HCT116 (cell line): ENCODE measurements at regions not wholly inside any gene's neighbourhood (a gene's known extent, or its start where the extent isn't known, plus 50 kb on each side); places are given as distances from the start of the nearest gene placed in this dataset.

Source experiments
- CTCF ChIP-seq, 3 experiments: fragments of 200-600 bp in 1 of 3; sonication (generic) in 1 of 3; IDR thresholded peaks in 2 of 3; conservative IDR thresholded peaks in 1 of 3; 2 replicates each; pipeline ENCODE4 v1.5.1; 2012 to 2017; ENCODE audit warnings: low read depth in 2 of 3, low read length in 2 of 3, antibody characterized with exemption in 1 of 3, borderline replicate concordance in 1 of 3, control low read depth in 1 of 3, mild to moderate bottlenecking in 1 of 3, mixed read lengths in 1 of 3, mixed run types in 1 of 3, moderate library complexity in 1 of 3; ENCODE audit not compliant: insufficient read depth in 1 of 3
- EZH2phosphoT487 ChIP-seq: fragments of 200-600 bp; IDR thresholded peaks from 2 replicates; pipeline ENCODE4 v1.6.1; 2018; ENCODE audit warnings: antibody characterized with exemption, borderline replicate concordance
- JUND ChIP-seq: IDR thresholded peaks from 2 replicates; pipeline ENCODE4 v1.6.1; 2012
- POLR2A ChIP-seq: IDR thresholded peaks from 2 replicates; pipeline ENCODE4 v1.7.0; 2011; ENCODE audit warnings: borderline replicate concordance; ENCODE audit not compliant: insufficient read depth, insufficient read length; ENCODE audit errors: extremely low read depth
- TF ChIP-seq, protein P1 (sequence below): IDR thresholded peaks from 2 replicates; pipeline ENCODE4 v1.6.1; 2012; ENCODE audit warnings: low read depth
- TF ChIP-seq, protein P2 (sequence below): IDR thresholded peaks from 2 replicates; pipeline ENCODE4 v1.6.1; 2011; ENCODE audit warnings: mild to moderate bottlenecking, low read length, moderate library complexity; ENCODE audit not compliant: insufficient replicate concordance; ENCODE audit errors: extremely low read depth

DNA sequence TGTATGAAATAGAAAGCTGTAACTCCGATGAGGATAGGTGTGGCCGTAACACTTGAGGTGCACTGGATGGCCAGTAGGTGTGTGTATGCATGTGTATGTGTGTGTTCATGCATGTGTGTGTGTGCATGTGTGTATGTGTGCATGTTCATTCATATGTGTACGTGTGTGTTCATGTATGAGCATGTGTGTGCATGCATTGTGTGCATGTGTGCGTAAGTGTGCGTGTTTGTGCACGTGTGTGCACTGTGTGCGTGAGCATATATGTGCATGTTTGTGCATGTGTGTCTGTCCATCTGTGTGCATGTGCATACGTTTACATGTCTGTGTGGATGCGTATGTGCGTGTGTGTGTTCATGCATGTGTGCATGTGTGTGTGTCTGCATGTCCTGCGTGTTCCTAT, 145.5 kb downstream of the C16orf95 start:
- TF ChIP-seq CTCF (IDR thresholded peaks at IDR 0.05 in 2 of 3, conservative IDR thresholded peaks at IDR 0.05 in 1 of 3; ENCODE audit: borderline replicate concordance in 1 of 3, insufficient read depth in 1 of 3, low read depth in 2 of 3, low read length in 2 of 3) (no peak), JUND (no peak), EZH2phosphoT487 (no peak), POLR2A (no peak)
- TF ChIP-seq, protein P1, sequence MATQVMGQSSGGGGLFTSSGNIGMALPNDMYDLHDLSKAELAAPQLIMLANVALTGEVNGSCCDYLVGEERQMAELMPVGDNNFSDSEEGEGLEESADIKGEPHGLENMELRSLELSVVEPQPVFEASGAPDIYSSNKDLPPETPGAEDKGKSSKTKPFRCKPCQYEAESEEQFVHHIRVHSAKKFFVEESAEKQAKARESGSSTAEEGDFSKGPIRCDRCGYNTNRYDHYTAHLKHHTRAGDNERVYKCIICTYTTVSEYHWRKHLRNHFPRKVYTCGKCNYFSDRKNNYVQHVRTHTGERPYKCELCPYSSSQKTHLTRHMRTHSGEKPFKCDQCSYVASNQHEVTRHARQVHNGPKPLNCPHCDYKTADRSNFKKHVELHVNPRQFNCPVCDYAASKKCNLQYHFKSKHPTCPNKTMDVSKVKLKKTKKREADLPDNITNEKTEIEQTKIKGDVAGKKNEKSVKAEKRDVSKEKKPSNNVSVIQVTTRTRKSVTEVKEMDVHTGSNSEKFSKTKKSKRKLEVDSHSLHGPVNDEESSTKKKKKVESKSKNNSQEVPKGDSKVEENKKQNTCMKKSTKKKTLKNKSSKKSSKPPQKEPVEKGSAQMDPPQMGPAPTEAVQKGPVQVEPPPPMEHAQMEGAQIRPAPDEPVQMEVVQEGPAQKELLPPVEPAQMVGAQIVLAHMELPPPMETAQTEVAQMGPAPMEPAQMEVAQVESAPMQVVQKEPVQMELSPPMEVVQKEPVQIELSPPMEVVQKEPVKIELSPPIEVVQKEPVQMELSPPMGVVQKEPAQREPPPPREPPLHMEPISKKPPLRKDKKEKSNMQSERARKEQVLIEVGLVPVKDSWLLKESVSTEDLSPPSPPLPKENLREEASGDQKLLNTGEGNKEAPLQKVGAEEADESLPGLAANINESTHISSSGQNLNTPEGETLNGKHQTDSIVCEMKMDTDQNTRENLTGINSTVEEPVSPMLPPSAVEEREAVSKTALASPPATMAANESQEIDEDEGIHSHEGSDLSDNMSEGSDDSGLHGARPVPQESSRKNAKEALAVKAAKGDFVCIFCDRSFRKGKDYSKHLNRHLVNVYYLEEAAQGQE: no peak
- TF ChIP-seq, protein P2, sequence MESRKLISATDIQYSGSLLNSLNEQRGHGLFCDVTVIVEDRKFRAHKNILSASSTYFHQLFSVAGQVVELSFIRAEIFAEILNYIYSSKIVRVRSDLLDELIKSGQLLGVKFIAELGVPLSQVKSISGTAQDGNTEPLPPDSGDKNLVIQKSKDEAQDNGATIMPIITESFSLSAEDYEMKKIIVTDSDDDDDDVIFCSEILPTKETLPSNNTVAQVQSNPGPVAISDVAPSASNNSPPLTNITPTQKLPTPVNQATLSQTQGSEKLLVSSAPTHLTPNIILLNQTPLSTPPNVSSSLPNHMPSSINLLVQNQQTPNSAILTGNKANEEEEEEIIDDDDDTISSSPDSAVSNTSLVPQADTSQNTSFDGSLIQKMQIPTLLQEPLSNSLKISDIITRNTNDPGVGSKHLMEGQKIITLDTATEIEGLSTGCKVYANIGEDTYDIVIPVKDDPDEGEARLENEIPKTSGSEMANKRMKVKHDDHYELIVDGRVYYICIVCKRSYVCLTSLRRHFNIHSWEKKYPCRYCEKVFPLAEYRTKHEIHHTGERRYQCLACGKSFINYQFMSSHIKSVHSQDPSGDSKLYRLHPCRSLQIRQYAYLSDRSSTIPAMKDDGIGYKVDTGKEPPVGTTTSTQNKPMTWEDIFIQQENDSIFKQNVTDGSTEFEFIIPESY: no peak
